ENCODE measurements at regions not wholly inside any gene's neighbourhood (a gene's known extent, or its start where the extent isn't known, plus 50 kb on each side); places are given as distances from the start of the nearest gene placed in this dataset.

GRCh38 chr5:176734756-176735342 lies 75.5 kb upstream of the UNC5A start:
- DNase-seq = no peak

DNA sequence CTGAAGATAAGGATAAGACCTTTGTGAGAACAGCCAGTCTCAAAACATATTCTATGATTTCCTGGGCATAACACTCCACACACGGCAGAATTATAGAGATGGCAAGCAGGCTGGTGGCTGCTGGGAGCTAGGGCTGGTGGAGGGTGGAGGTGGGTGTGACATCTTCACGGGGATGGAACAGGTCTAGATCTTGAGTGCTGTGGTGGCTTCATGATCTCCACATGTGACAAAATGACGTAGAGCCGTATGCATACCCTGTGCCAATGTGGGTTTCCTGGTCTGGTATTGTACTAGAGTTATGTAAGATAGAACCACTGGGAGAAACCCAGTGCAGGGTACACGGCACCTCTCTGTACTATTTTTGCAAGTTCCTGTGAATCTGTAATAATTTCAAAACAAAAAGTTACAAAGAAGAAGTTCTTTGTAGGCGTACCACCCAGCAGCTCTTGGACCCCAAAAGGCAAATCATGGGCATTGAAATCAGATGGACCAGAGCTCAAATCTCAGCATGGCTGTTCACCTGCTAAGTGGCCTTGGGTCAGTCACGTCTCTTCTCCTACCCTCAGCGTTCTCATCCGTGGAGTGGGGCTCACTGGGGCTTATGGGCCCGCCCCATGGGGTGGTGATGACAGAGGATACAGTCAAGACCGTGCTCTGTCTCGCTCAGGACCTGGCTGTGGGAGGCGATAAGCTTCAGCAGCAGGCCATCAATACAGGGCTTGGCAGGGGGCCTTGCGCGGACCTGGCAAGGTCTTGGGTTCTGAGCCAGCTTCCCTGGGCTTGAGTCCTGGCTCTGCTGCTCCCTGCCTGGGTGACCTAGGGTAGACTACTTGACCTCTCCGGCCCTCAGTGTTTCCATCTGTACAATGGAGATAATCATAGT lies 74.7 kb upstream of the UNC5A start:
- no peak for DNase-seq

GRCh38 chr5:176736301-176736930 lies 73.9 kb upstream of the UNC5A start:
- no peak for DNase-seq

DNA sequence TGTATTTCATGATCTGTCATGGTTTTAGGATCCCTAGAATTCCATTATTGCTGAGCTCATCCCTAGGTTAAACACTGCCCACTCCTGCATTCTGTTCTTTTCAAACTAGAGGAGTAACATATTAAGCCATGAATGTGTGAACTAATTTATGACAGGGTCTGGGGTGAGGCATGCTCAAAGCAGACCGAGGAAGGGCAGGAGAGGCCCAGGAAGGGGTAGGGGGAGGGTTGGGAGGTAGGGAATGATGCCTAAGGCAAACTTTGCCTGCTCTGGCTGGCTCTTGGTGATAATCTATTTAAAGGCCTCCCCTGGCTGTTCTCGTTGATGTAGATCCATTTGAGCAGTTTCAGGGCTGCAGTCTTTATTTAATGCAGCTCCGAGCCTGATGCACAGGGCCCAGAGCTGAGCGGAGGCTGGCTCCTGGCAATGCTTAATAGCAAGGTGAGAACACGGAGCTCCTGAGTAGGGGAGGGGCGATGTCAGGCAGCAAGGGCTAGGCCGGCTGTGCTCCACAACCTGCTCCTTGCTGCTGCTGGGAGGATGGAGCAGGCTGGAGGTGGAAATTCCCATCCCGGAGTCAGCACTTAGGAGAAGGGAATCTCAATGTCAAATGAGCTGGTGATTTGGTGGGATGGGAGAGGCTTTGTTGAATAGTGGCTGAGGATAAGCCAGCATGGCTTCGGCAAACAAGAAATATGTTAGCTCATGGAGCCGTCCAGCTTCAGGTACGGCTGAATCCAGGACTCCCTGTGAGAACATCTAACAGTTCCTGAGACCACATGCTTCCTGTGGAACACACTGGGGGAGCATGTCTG lies 73.2 kb upstream of the UNC5A start:
- no peak for DNase-seq

GRCh38 chr5:176737746-176738636 lies 72.4 kb upstream of the UNC5A start:
- DNase-seq = no peak

GRCh38 chr5:176738637-176739250 lies 71.6 kb upstream of the UNC5A start:
- no peak for DNase-seq

- DNase-seq = peak; percentile 22
Measured at GRCh38 chr5:176739461-176740051, 70.8 kb upstream of the UNC5A start.

DNA sequence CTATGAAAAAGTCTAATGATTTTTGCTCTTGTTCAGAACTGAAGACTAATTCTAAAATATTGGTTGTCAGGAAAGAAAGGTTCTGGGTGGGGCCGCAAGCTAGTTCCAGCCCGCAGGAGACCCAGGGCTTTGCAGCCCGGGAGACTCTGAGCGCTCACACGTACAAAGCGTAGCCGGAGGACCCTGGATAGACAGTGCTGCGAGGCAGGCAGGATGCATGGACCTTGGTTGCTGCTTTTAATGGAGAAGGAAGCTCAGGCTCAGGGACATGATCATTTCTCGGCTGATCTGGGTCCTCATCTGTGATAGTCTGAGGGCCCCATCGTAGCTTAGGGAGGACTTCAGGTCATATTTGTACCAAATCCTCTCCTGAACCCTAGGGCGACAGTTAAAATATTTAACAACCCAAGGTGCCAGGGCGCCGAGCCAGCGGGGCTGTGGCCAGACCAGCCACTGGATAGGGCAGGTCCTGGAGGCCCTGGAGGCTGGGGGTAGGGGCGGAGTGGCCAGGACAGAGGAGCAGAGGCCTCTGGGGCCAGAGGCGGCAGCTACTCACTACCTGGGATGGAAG lies 70.1 kb upstream of the UNC5A start:
- DNase-seq = no peak

- no peak for DNase-seq
Measured at GRCh38 chr5:176740702-176741496, 69.5 kb upstream of the UNC5A start.

DNA sequence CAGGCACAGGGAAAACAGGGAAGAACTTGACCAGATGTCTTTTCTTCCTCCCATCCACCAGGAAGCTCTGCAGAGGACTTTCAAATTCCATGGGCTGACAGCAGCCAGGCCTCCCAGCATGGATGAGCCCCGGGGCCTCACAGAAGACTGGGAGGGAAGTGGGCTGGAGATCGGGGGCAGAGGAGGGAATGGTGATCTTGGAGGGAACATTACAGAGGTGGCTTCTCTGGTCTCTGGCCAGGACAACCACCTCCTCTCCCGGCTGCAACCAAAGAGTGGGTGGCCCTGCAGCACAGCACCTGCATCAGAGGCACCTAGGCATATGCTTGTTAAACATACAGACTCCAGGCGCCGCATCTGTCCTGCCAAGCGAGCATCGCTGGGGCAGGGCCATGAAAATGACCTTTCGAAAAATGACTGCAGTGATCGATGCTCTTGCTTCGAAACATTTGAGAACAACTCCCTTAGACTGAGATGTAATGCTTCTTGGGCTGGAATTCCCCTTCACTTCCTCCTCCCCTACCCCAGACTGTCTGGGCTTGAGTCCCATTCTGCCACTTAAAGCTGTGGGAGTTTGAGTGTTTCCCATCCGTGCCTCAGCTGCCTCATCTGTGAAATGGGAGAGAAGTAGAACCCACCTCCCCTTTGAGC lies 68.7 kb upstream of the UNC5A start:
- DNase-seq = no peak

- no peak for DNase-seq
Measured at GRCh38 chr5:176742246-176743105, 67.9 kb upstream of the UNC5A start.

GRCh38 chr5:176743136-176743861 lies 67.1 kb upstream of the UNC5A start:
- DNase-seq = no peak

GRCh38 chr5:176743868-176744583 lies 66.3 kb upstream of the UNC5A start:
- no peak for DNase-seq

- no peak for DNase-seq
Measured at GRCh38 chr5:176744584-176744965, 65.8 kb upstream of the UNC5A start.

DNA sequence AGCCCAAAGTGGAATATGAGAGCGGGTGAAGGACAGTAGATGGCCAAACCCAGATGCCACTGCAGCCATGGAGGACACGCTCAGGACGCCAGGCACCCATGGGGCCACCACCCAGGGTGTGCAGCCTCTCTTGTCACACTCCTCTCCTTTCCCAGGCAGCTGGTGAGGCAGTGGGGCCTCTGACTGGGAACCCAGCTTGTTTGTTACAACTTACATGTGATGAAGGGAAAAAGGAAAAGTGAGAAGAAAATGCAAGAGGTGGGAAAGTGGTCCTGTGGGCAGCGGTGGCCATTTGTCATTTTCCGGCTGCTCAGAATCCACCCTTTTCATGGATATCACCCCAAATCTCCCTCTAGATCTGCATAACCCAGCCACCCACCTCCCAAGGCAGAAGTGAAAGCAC lies 62.7 kb upstream of the UNC5A start:
- no peak for DNase-seq

- DNase-seq = no peak
Measured at GRCh38 chr5:176748073-176748966, 62.0 kb upstream of the UNC5A start.
